ENCODE measurements at regions not wholly inside any gene's neighbourhood (a gene's known extent, or its start where the extent isn't known, plus 50 kb on each side); places are given as distances from the start of the nearest gene placed in this dataset.

GRCh38 chr6:105746130-105746505, 340.0 kb upstream of the PRDM1 start:
- no peaks in the 10 kb centered on the region for H3K9me3 ChIP-seq
- H3K4me3 ChIP-seq, result no peak overlapping the region
- H3K27me3 ChIP-seq, result no peaks in the 10 kb centered on the region
- H3K36me3 ChIP-seq, result no peaks in the 10 kb centered on the region
- DNase-seq (ENCODE audit: low spot score in 2 of 2), result no peak
- H3K4me1 ChIP-seq, result no peaks in the 10 kb centered on the region
- TF ChIP-seq POLR2A (IDR thresholded peaks at IDR 0.05), result no peak
- TF ChIP-seq CTCF (IDR thresholded peaks at IDR 0.05), result no peak
- TF ChIP-seq EP300 (IDR thresholded peaks at IDR 0.05), result no peak
- 19 to 24% methylated on average over 1 of the region's 1 CpG for WGBS, 2 donors
- H3K27ac ChIP-seq, result no peak overlapping the region

DNA sequence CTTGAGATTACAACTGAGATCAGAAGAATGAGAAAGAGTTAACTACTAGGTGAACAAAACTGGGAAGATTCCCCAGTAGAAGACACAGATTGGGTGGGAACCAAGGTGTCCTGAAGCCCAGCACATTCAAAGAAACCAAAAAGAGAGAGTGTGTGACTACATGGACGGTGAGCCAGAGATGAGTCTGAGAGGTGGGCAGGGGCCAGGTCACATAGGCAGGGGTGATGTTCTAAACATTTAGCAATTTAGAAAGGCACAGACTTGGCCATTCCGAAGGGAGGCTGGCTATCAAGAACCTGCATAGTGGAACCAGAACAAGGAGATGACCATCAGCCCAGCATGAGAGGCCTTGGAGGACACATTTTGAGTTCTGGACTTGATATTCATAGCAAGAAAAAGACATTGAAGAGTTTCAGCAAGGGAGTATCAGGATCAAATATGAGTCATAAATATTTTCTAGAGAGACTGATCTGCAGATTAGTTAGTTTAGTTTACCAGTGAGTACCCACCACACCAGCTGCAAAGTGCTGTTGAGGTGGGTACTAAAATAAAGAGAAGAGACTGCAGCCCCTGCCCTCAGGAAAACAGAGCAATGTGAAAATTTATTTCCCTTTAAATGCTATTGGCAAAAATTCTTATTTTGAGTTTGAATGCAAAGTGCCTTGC, 340.5 kb upstream of the PRDM1 start:
- H3K36me3 ChIP-seq, result no peaks in the 10 kb centered on the region
- WGBS, 2 donors, result 90 to 94% methylated on average over 2 of the region's 2 CpGs
- no peaks in the 10 kb centered on the region for H3K27me3 ChIP-seq
- no peak overlapping the region for H3K27ac ChIP-seq
- no peaks in the 10 kb centered on the region for H3K4me1 ChIP-seq
- H3K4me3 ChIP-seq, result no peak overlapping the region
- no peak for DNase-seq (ENCODE audit: low spot score in 2 of 2)
- no peak for TF ChIP-seq POLR2A (IDR thresholded peaks at IDR 0.05)
- no peak for TF ChIP-seq EP300 (IDR thresholded peaks at IDR 0.05)
- no peak for TF ChIP-seq CTCF (IDR thresholded peaks at IDR 0.05)
- no peaks in the 10 kb centered on the region for H3K9me3 ChIP-seq

DNA sequence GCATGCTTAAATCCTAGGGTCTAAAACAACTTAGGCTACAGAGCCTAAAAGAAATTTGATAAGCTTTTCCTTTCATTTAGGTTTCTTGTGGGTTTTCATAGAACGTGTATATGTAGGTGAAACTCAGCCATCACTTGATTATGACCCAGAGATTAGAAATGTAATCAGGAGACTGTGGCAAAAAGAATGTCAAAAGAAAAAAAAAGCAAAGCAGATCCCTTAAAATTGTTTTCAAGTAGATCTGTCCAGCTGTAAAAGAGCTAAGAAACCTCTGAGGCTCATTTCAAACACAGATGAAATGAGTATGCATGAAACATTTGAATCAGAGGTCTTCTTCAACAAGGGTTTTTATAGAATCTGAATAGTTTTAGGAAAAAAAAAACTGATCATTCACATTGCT, 341.3 kb upstream of the PRDM1 start:
- H3K9me3 ChIP-seq, result no peaks in the 10 kb centered on the region
- no peaks in the 10 kb centered on the region for H3K27me3 ChIP-seq
- H3K4me1 ChIP-seq, result no peaks in the 10 kb centered on the region
- H3K36me3 ChIP-seq, result no peaks in the 10 kb centered on the region
- no peak overlapping the region for H3K4me3 ChIP-seq
- TF ChIP-seq POLR2A (IDR thresholded peaks at IDR 0.05) (no peak), CTCF (IDR thresholded peaks at IDR 0.05) (no peak), EP300 (IDR thresholded peaks at IDR 0.05) (no peak)
- no peak overlapping the region for H3K27ac ChIP-seq
- WGBS, 2 donors, result 81 to 88% methylated on average over 1 of the region's 1 CpG
- DNase-seq (ENCODE audit: low spot score in 2 of 2), result no peak

GRCh38 chr6:105740946-105741645, 338.2 kb upstream of the PREP start:
- H3K36me3 ChIP-seq, result no peaks in the 10 kb centered on the region
- H3K27ac ChIP-seq, result no peak overlapping the region
- H3K9me3 ChIP-seq, result no peaks in the 10 kb centered on the region
- TF ChIP-seq CTCF (IDR thresholded peaks at IDR 0.05), result no peak
- no peak for TF ChIP-seq EP300 (IDR thresholded peaks at IDR 0.05)
- no peak for TF ChIP-seq POLR2A (IDR thresholded peaks at IDR 0.05)
- no peaks in the 10 kb centered on the region for H3K4me1 ChIP-seq
- H3K4me3 ChIP-seq, result no peak overlapping the region
- 52 to 59% methylated on average over 7 of the region's 7 CpGs for WGBS, 2 donors
- no peak for DNase-seq (ENCODE audit: low spot score in 2 of 2)
- H3K27me3 ChIP-seq, result no peaks in the 10 kb centered on the region

DNA sequence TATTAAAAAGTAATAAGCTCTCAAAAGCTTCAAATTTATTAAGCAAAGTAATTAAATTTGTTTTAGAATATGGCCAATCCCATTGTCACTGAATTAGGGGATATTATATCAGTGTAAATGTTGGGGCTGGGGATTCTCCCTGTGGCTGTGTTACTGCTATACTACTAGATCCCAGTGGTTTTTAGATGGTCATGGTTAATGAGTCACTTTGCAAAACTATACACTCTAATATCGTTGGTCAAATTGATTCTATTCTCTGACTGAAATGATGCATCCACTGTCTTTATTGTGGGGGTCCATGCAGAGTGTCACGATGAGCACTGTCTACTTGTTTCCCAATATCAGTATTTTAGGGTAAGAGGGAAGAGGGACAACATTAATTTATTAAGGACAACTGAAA, 336.9 kb upstream of the PREP start:
- Histone ChIP-seq H3K4me1 (no peaks in the 10 kb centered on the region), H3K36me3 (no peaks in the 10 kb centered on the region), H3K27ac (no peak overlapping the region), H3K4me3 (no peak overlapping the region), H3K27me3 (no peaks in the 10 kb centered on the region), H3K9me3 (no peaks in the 10 kb centered on the region)
- 80 to 81% methylated on average over 2 of the region's 2 CpGs for WGBS, 2 donors
- TF ChIP-seq CTCF (IDR thresholded peaks at IDR 0.05), result no peak
- no peak for TF ChIP-seq POLR2A (IDR thresholded peaks at IDR 0.05)
- TF ChIP-seq EP300 (IDR thresholded peaks at IDR 0.05), result no peak
- no peak for DNase-seq (ENCODE audit: low spot score in 2 of 2)
